Naive thymus-derived CD8-positive, alpha-beta T cell (primary cell): ENCODE measurements at regions not wholly inside any gene's neighbourhood (a gene's known extent, or its start where the extent isn't known, plus 50 kb on each side); places are given as distances from the start of the nearest gene placed in this dataset.

ENCODE experiments used
- ATAC-seq, 2 donors: fragments of 150-1000 bp; cut with Tn5 transposase in 1 of 2; sonication (Bioruptor Pico), chemical (Tn5 transposase) in 1 of 2; 1 replicate in 1 of 2; 2 replicates in 1 of 2; pipeline ENCODE4 v1.10.0; 2021; ENCODE audit warnings: mild to moderate bottlenecking in 2 of 2, moderate library complexity in 2 of 2
- POLR2A ChIA-PET: fragments of 350-600 bp; sonication (Branson Sonifier 250); formaldehyde crosslinking; loops from one replicate; lab custom pipeline; 2021; ENCODE audit warnings: antibody characterized with exemption; lab: Charles Lee
- DNase-seq, 10 donors: peaks; one replicate each; pipeline versions ENCODE4 v3.0.0 to v3.0.0-alpha.2; 2020 to 2022
- H3K27ac Mint-ChIP-seq, 10 donors: one replicate each; pipeline ENCODE4 v1.8.0; 2020 to 2022; ENCODE audit warnings: mild to moderate bottlenecking in 10 of 10, mixed read lengths in 10 of 10, moderate library complexity in 4 of 10, inconsistent platforms in 1 of 10
- H3K27me3 Mint-ChIP-seq, 5 donors: one replicate each; pipeline ENCODE4 v1.8.0; 2021 to 2022; ENCODE audit warnings: mixed read lengths in 5 of 5
- H3K36me3 Mint-ChIP-seq, 3 donors: one replicate each; pipeline ENCODE4 v1.8.0; 2020 to 2022; ENCODE audit warnings: mixed read lengths in 3 of 3, mild to moderate bottlenecking in 2 of 3, inconsistent platforms in 1 of 3
- H3K4me1 Mint-ChIP-seq, 4 donors: one replicate each; pipeline ENCODE4 v1.8.0; 2021 to 2022; ENCODE audit warnings: mixed read lengths in 4 of 4
- H3K4me3 Mint-ChIP-seq, 10 donors: one replicate each; pipeline ENCODE4 v1.8.0; 2020 to 2022; ENCODE audit warnings: mild to moderate bottlenecking in 10 of 10, mixed read lengths in 10 of 10, moderate library complexity in 6 of 10, inconsistent platforms in 1 of 10
- H3K9me3 Mint-ChIP-seq, 9 donors: one replicate each; pipeline ENCODE4 v1.8.0; 2020 to 2022; ENCODE audit warnings: mixed read lengths in 9 of 9, mild to moderate bottlenecking in 3 of 9, inconsistent platforms in 1 of 9, moderate library complexity in 1 of 9

- no peaks in the 10 kb centered on the region for H3K4me1 Mint-ChIP-seq
- H3K4me3 Mint-ChIP-seq, result no peak overlapping the region
Measured at GRCh38 chr12:77608271-77608824, 222.3 kb upstream of the NAV3 start.

GRCh38 chr12:77606348-77606747 is 224.3 kb upstream of the NAV3 start:
- H3K27me3 Mint-ChIP-seq, result no peaks in the 10 kb centered on the region
- no peaks in the 10 kb centered on the region for H3K4me1 Mint-ChIP-seq
- POLR2A ChIA-PET, result no interaction called here
- DNase-seq (no peak), ATAC-seq (no peak)
- H3K27ac Mint-ChIP-seq, result no peak overlapping the region
- no peaks in the 10 kb centered on the region for H3K36me3 Mint-ChIP-seq
- H3K4me3 Mint-ChIP-seq, result no peak overlapping the region
- peaks cover 0 to 10% (median 3%) of the 10 kb centered on the region in 9 donors for H3K9me3 Mint-ChIP-seq

More at GRCh38 chr12:77608271-77608824, 222.3 kb upstream of the NAV3 start:
- no peak overlapping the region for H3K27ac Mint-ChIP-seq
- no peaks in the 10 kb centered on the region for H3K36me3 Mint-ChIP-seq
- ATAC-seq (no peak), DNase-seq (no peak)
- H3K9me3 Mint-ChIP-seq, result peaks cover 0 to 7% (median 3%) of the 10 kb centered on the region in 9 donors
- POLR2A ChIA-PET, result no interaction called here
- no peaks in the 10 kb centered on the region for H3K27me3 Mint-ChIP-seq

- DNase-seq, result no peak
- Mint-ChIP-seq H3K27me3 (no peaks in the 10 kb centered on the region), H3K9me3 (peaks cover 0 to 10% (median 3%) of the 10 kb centered on the region in 9 donors), H3K27ac (no peak overlapping the region), H3K36me3 (no peaks in the 10 kb centered on the region), H3K4me3 (no peak overlapping the region), H3K4me1 (no peaks in the 10 kb centered on the region)
- POLR2A ChIA-PET, result no interaction called here
- ATAC-seq, result no peak
Measured at GRCh38 chr12:77603946-77604345, 226.7 kb upstream of the NAV3 start.

- Mint-ChIP-seq H3K36me3 (no peaks in the 10 kb centered on the region), H3K27ac (no peak overlapping the region), H3K9me3 (peaks cover 0 to 10% (median 3%) of the 10 kb centered on the region in 9 donors), H3K27me3 (no peaks in the 10 kb centered on the region), H3K4me1 (no peaks in the 10 kb centered on the region), H3K4me3 (no peak overlapping the region)
- ATAC-seq, result no peak
- POLR2A ChIA-PET, result no interaction called here
- DNase-seq, result no peak
Measured at GRCh38 chr12:77601069-77601468, 229.6 kb upstream of the NAV3 start.

GRCh38 chr12:77600468-77600843 is 230.2 kb upstream of the NAV3 start:
- DNase-seq (no peak), ATAC-seq (no peak)
- no peaks in the 10 kb centered on the region for H3K27me3 Mint-ChIP-seq
- no peaks in the 10 kb centered on the region for H3K4me1 Mint-ChIP-seq
- no peaks in the 10 kb centered on the region for H3K36me3 Mint-ChIP-seq
- POLR2A ChIA-PET, result no interaction called here
- peaks cover 0 to 10% (median 3%) of the 10 kb centered on the region in 9 donors for H3K9me3 Mint-ChIP-seq
- no peak overlapping the region for H3K4me3 Mint-ChIP-seq
- no peak overlapping the region for H3K27ac Mint-ChIP-seq

- POLR2A ChIA-PET, result no interaction called here
- ATAC-seq (no peak), DNase-seq (no peak)
- peaks cover 0 to 10% (median 3%) of the 10 kb centered on the region in 9 donors for H3K9me3 Mint-ChIP-seq
- H3K4me1 Mint-ChIP-seq, result no peaks in the 10 kb centered on the region
- H3K36me3 Mint-ChIP-seq, result no peaks in the 10 kb centered on the region
- H3K27ac Mint-ChIP-seq, result no peak overlapping the region
- no peaks in the 10 kb centered on the region for H3K27me3 Mint-ChIP-seq
- H3K4me3 Mint-ChIP-seq, result no peak overlapping the region
Measured at GRCh38 chr12:77599782-77600467, 230.8 kb upstream of the NAV3 start.

- ATAC-seq, result no peak
- no peaks in the 10 kb centered on the region for H3K4me1 Mint-ChIP-seq
Measured at GRCh38 chr12:77594366-77594765, 236.3 kb upstream of the NAV3 start.

GRCh38 chr12:77592836-77593235 is 237.9 kb upstream of the NAV3 start:
- POLR2A ChIA-PET, result no interaction called here
- Mint-ChIP-seq H3K4me1 (no peaks in the 10 kb centered on the region), H3K27ac (no peak overlapping the region), H3K27me3 (no peaks in the 10 kb centered on the region), H3K36me3 (no peaks in the 10 kb centered on the region), H3K4me3 (no peak overlapping the region), H3K9me3 (peaks cover 0 to 5% (median 0%) of the 10 kb centered on the region in 9 donors)
- no peak for ATAC-seq
- no peak for DNase-seq

More at GRCh38 chr12:77594366-77594765, 236.3 kb upstream of the NAV3 start:
- POLR2A ChIA-PET, result no interaction called here
- Mint-ChIP-seq H3K36me3 (no peaks in the 10 kb centered on the region), H3K27me3 (no peaks in the 10 kb centered on the region), H3K9me3 (peaks cover 0 to 5% (median 0%) of the 10 kb centered on the region in 9 donors), H3K4me3 (no peak overlapping the region), H3K27ac (no peak overlapping the region)
- DNase-seq, result no peak

- ATAC-seq (no peak), DNase-seq (no peak)
- POLR2A ChIA-PET, result no interaction called here
- H3K27me3 Mint-ChIP-seq, result no peaks in the 10 kb centered on the region
- no peaks in the 10 kb centered on the region for H3K36me3 Mint-ChIP-seq
- peaks cover 0 to 5% (median 0%) of the 10 kb centered on the region in 9 donors for H3K9me3 Mint-ChIP-seq
- no peak overlapping the region for H3K27ac Mint-ChIP-seq
- H3K4me3 Mint-ChIP-seq, result no peak overlapping the region
- H3K4me1 Mint-ChIP-seq, result no peaks in the 10 kb centered on the region
Measured at GRCh38 chr12:77591959-77592743, 238.5 kb upstream of the NAV3 start.

- H3K27me3 Mint-ChIP-seq, result no peaks in the 10 kb centered on the region
- DNase-seq (no peak), ATAC-seq (no peak)
- no peaks in the 10 kb centered on the region for H3K36me3 Mint-ChIP-seq
- H3K9me3 Mint-ChIP-seq, result peaks cover 0 to 5% (median 0%) of the 10 kb centered on the region in 9 donors
- no peaks in the 10 kb centered on the region for H3K4me1 Mint-ChIP-seq
- no peak overlapping the region for H3K27ac Mint-ChIP-seq
- no peak overlapping the region for H3K4me3 Mint-ChIP-seq
- POLR2A ChIA-PET, result no interaction called here
Measured at GRCh38 chr12:77590306-77590705, 240.4 kb upstream of the NAV3 start.

GRCh38 chr12:77584860-77585259 is 245.8 kb upstream of the NAV3 start:
- no peak for DNase-seq
- H3K27ac Mint-ChIP-seq, result no peak overlapping the region
- POLR2A ChIA-PET, result no interaction called here

GRCh38 chr12:77578466-77579220 is 252.1 kb upstream of the NAV3 start:
- Mint-ChIP-seq H3K27me3 (no peaks in the 10 kb centered on the region), H3K4me3 (no peak overlapping the region), H3K36me3 (no peaks in the 10 kb centered on the region), H3K4me1 (no peaks in the 10 kb centered on the region), H3K9me3 (peaks cover 0 to 4% (median 0%) of the 10 kb centered on the region in 9 donors), H3K27ac (no peak overlapping the region)
- DNase-seq (no peak), ATAC-seq (no peak)
- POLR2A ChIA-PET, result no interaction called here

More at GRCh38 chr12:77584860-77585259, 245.8 kb upstream of the NAV3 start:
- no peaks in the 10 kb centered on the region for H3K4me1 Mint-ChIP-seq
- H3K36me3 Mint-ChIP-seq, result no peaks in the 10 kb centered on the region
- H3K27me3 Mint-ChIP-seq, result no peaks in the 10 kb centered on the region
- no peak for ATAC-seq
- peaks cover 0 to 8% (median 0%) of the 10 kb centered on the region in 9 donors for H3K9me3 Mint-ChIP-seq
- no peak overlapping the region for H3K4me3 Mint-ChIP-seq

- ATAC-seq (no peak), DNase-seq (no peak)
- H3K4me1 Mint-ChIP-seq, result no peaks in the 10 kb centered on the region
- H3K27me3 Mint-ChIP-seq, result no peaks in the 10 kb centered on the region
- H3K36me3 Mint-ChIP-seq, result no peaks in the 10 kb centered on the region
- POLR2A ChIA-PET, result no interaction called here
- no peak overlapping the region for H3K27ac Mint-ChIP-seq
- H3K9me3 Mint-ChIP-seq, result peaks cover 0 to 5% (median 0%) of the 10 kb centered on the region in 9 donors
- no peak overlapping the region for H3K4me3 Mint-ChIP-seq
Measured at GRCh38 chr12:77577791-77578190, 252.9 kb upstream of the NAV3 start.
